ENCODE measurements at regions not wholly inside any gene's neighbourhood (a gene's known extent, or its start where the extent isn't known, plus 50 kb on each side); places are given as distances from the start of the nearest gene placed in this dataset.
"Not testable (repeated sequence)": the region's sequence is repeated elsewhere in the genome, so short reads cannot be mapped to it uniquely, and the experiment has no call there.

- not testable (repeated sequence) for H3K4me3 ChIP-seq (ENCODE audit: low read length in 2 of 2); DNase-seq (ENCODE audit: low read depth in 6 of 9, low spot score in 9 of 9)
- 87% methylated on average over 6 of the region's 6 CpGs for WGBS
Measured at GRCh38 chr1:83150479-83150878, 848.5 kb downstream of the TTLL7 start.

GRCh38 chr1:83145820-83146219, 853.1 kb downstream of the TTLL7 start:
- 57% methylated on average over 1 of the region's 2 CpGs for WGBS
- DNase-seq (ENCODE audit: low read depth in 6 of 9, low spot score in 9 of 9); H3K27ac ChIP-seq (ENCODE audit: low read depth in 1 of 2, low read length in 1 of 2); H3K36me3 ChIP-seq (ENCODE audit: control insufficient read depth in 2 of 2, insufficient read depth in 2 of 2, low read length in 1 of 2); H3K4me1 ChIP-seq (ENCODE audit: control insufficient read depth in 2 of 2, insufficient read depth in 2 of 2, low read length in 2 of 2); H3K9me3 ChIP-seq (ENCODE audit: control insufficient read depth in 2 of 2, insufficient read depth in 1 of 2, low read length in 1 of 2); H3K27me3 ChIP-seq (ENCODE audit: control insufficient read depth in 2 of 2, insufficient read depth in 1 of 2, low read length in 1 of 2); H3K4me3 ChIP-seq (ENCODE audit: low read length in 2 of 2): not testable (repeated sequence)

More at GRCh38 chr1:83150479-83150878, 848.5 kb downstream of the TTLL7 start:
- not testable (repeated sequence) for H3K4me1 ChIP-seq (ENCODE audit: control insufficient read depth in 2 of 2, insufficient read depth in 2 of 2, low read length in 2 of 2); H3K27ac ChIP-seq (ENCODE audit: low read depth in 1 of 2, low read length in 1 of 2); H3K36me3 ChIP-seq (ENCODE audit: control insufficient read depth in 2 of 2, insufficient read depth in 2 of 2, low read length in 1 of 2); H3K9me3 ChIP-seq (ENCODE audit: control insufficient read depth in 2 of 2, insufficient read depth in 1 of 2, low read length in 1 of 2); H3K27me3 ChIP-seq (ENCODE audit: control insufficient read depth in 2 of 2, insufficient read depth in 1 of 2, low read length in 1 of 2)

DNA sequence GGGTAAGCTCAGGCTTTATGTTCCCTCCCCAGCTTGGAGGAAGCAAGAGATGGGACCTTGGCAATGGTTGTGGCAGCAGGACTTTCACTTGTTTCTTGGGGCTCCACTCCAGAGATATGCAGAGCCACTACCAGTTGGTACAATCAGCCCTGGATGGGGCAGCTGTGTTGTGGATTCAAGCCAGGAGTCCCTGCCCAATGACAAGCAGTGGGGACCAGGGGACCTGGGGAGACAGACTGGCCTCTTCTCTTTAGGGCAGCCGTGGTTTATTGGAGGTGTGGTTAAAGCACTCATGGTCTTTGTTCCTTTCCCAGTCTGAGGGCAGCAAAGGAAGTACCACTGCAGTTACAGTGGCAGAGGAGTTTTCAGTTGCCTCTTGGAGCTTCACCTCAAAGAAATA, 856.1 kb downstream of the TTLL7 start:
- H3K9me3 ChIP-seq (ENCODE audit: control insufficient read depth in 2 of 2, insufficient read depth in 1 of 2, low read length in 1 of 2); H3K27ac ChIP-seq (ENCODE audit: low read depth in 1 of 2, low read length in 1 of 2); DNase-seq (ENCODE audit: low read depth in 6 of 9, low spot score in 9 of 9); H3K4me3 ChIP-seq (ENCODE audit: low read length in 2 of 2); H3K27me3 ChIP-seq (ENCODE audit: control insufficient read depth in 2 of 2, insufficient read depth in 1 of 2, low read length in 1 of 2); H3K4me1 ChIP-seq (ENCODE audit: control insufficient read depth in 2 of 2, insufficient read depth in 2 of 2, low read length in 2 of 2); H3K36me3 ChIP-seq (ENCODE audit: control insufficient read depth in 2 of 2, insufficient read depth in 2 of 2, low read length in 1 of 2): not testable (repeated sequence)
- 85% methylated on average over 1 of the region's 1 CpG for WGBS

GRCh38 chr1:83135524-83136157, 863.3 kb downstream of the TTLL7 start:
- not testable (repeated sequence) for H3K4me1 ChIP-seq (ENCODE audit: control insufficient read depth in 2 of 2, insufficient read depth in 2 of 2, low read length in 2 of 2); H3K4me3 ChIP-seq (ENCODE audit: low read length in 2 of 2); DNase-seq (ENCODE audit: low read depth in 6 of 9, low spot score in 9 of 9); H3K9me3 ChIP-seq (ENCODE audit: control insufficient read depth in 2 of 2, insufficient read depth in 1 of 2, low read length in 1 of 2); H3K27me3 ChIP-seq (ENCODE audit: control insufficient read depth in 2 of 2, insufficient read depth in 1 of 2, low read length in 1 of 2); H3K27ac ChIP-seq (ENCODE audit: low read depth in 1 of 2, low read length in 1 of 2); H3K36me3 ChIP-seq (ENCODE audit: control insufficient read depth in 2 of 2, insufficient read depth in 2 of 2, low read length in 1 of 2)
- 98% methylated on average over 1 of the region's 1 CpG for WGBS

DNA sequence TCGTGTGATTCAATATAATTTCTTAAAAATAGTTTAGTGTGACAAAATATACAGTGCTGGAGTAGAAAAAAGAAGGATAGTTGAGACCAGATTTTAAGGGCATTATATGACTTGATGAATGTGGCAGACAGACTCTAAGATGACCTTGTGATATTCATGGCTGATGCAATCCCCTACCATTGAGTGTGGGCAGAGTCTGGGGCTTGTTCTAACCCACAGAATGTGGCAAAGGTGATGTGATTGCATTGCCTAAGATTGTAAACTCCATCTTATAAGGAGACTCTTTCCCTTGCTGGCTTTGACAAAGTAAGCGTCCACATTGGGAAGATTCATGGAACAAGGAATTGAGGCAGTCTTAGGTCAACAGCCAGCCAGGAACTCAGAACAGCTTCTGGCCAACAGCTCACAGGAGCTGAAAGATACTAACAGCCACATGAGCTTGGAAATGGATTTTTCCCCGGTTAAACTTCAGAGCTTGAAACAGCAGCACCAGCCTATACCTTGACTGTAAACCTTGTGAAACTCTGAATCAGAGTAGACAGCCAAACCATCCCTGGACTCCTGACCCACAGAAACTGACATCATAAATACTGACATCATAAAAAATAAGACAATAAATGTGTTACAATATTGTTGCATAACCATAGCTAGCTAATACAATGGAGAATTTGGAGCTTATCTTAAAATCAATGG, 864.5 kb downstream of the TTLL7 start:
- WGBS: 90% methylated on average over 1 of the region's 3 CpGs
- not testable (repeated sequence) for H3K4me3 ChIP-seq (ENCODE audit: low read length in 2 of 2); H3K36me3 ChIP-seq (ENCODE audit: control insufficient read depth in 2 of 2, insufficient read depth in 2 of 2, low read length in 1 of 2); DNase-seq (ENCODE audit: low read depth in 6 of 9, low spot score in 9 of 9); H3K4me1 ChIP-seq (ENCODE audit: control insufficient read depth in 2 of 2, insufficient read depth in 2 of 2, low read length in 2 of 2); H3K27me3 ChIP-seq (ENCODE audit: control insufficient read depth in 2 of 2, insufficient read depth in 1 of 2, low read length in 1 of 2); H3K9me3 ChIP-seq (ENCODE audit: control insufficient read depth in 2 of 2, insufficient read depth in 1 of 2, low read length in 1 of 2); H3K27ac ChIP-seq (ENCODE audit: low read depth in 1 of 2, low read length in 1 of 2)

GRCh38 chr1:83131692-83131955, 867.3 kb downstream of the TTLL7 start:
- Histone ChIP-seq H3K27ac (ENCODE audit: low read depth in 1 of 2, low read length in 1 of 2) (no peak overlapping the region), H3K27me3 (ENCODE audit: control insufficient read depth in 2 of 2, insufficient read depth in 1 of 2, low read length in 1 of 2) (no peaks in the 10 kb centered on the region), H3K4me3 (ENCODE audit: low read length in 2 of 2) (no peak overlapping the region), H3K36me3 (ENCODE audit: control insufficient read depth in 2 of 2, insufficient read depth in 2 of 2, low read length in 1 of 2) (no peaks in the 10 kb centered on the region), H3K4me1 (ENCODE audit: control insufficient read depth in 2 of 2, insufficient read depth in 2 of 2, low read length in 2 of 2) (no peaks in the 10 kb centered on the region), H3K9me3 (ENCODE audit: control insufficient read depth in 2 of 2, insufficient read depth in 1 of 2, low read length in 1 of 2) (no peaks in the 10 kb centered on the region)
- no peak for DNase-seq (ENCODE audit: low read depth in 6 of 9, low spot score in 9 of 9)
- WGBS: 96% methylated on average over 1 of the region's 1 CpG

DNA sequence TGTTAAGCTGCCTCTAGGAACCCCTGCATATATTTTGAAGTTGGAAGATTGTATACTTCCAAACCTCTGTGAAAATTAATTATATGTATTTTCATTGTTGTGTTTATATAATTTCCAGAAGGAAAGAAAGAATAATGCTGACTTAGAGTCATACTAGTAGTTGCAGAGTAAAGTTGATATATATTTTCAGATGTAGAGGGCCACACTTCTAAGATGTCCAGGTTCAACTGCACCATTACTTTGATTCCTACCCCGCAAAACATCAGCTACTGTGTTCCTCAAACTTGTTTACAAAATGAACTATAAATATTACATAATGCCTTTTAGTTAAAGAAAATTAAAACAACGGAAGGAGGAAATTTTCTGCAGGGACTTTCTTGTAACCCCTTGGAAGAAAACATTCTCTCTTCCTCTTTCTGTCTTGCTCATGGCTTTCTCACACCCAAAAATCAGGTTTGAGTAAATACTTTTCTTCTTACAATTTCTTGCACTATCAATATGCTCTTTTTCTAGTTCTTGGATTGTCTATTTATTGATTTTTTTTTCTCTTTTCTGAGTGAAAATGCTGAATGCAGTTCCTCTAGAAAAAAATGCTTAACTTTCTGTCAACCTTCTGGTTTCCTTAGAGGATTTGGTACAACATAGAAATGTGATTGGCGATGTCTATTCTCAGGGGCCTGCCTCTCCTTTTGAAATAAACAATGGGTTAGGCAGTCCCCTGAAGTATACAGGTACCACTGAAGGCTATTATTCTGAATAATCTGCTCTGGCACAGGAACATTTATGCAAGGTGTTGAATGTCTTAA, 867.8 kb downstream of the TTLL7 start:
- Histone ChIP-seq H3K27ac (ENCODE audit: low read depth in 1 of 2, low read length in 1 of 2) (no peak overlapping the region), H3K27me3 (ENCODE audit: control insufficient read depth in 2 of 2, insufficient read depth in 1 of 2, low read length in 1 of 2) (no peaks in the 10 kb centered on the region), H3K4me1 (ENCODE audit: control insufficient read depth in 2 of 2, insufficient read depth in 2 of 2, low read length in 2 of 2) (no peaks in the 10 kb centered on the region), H3K4me3 (ENCODE audit: low read length in 2 of 2) (no peak overlapping the region), H3K9me3 (ENCODE audit: control insufficient read depth in 2 of 2, insufficient read depth in 1 of 2, low read length in 1 of 2) (no peaks in the 10 kb centered on the region), H3K36me3 (ENCODE audit: control insufficient read depth in 2 of 2, insufficient read depth in 2 of 2, low read length in 1 of 2) (no peaks in the 10 kb centered on the region)
- 92% methylated on average over 3 of the region's 3 CpGs for WGBS
- DNase-seq (ENCODE audit: low read depth in 6 of 9, low spot score in 9 of 9): no peak

- no peaks in the 10 kb centered on the region for H3K36me3 ChIP-seq (ENCODE audit: control insufficient read depth in 2 of 2, insufficient read depth in 2 of 2, low read length in 1 of 2)
- H3K4me3 ChIP-seq (ENCODE audit: low read length in 2 of 2): no peak overlapping the region
- no peaks in the 10 kb centered on the region for H3K4me1 ChIP-seq (ENCODE audit: control insufficient read depth in 2 of 2, insufficient read depth in 2 of 2, low read length in 2 of 2)
- DNase-seq (ENCODE audit: low read depth in 6 of 9, low spot score in 9 of 9): no peak
- no peaks in the 10 kb centered on the region for H3K9me3 ChIP-seq (ENCODE audit: control insufficient read depth in 2 of 2, insufficient read depth in 1 of 2, low read length in 1 of 2)
- 97% methylated on average over 3 of the region's 3 CpGs for WGBS
- no peaks in the 10 kb centered on the region for H3K27me3 ChIP-seq (ENCODE audit: control insufficient read depth in 2 of 2, insufficient read depth in 1 of 2, low read length in 1 of 2)
- H3K27ac ChIP-seq (ENCODE audit: low read depth in 1 of 2, low read length in 1 of 2): no peak overlapping the region
Measured at GRCh38 chr1:83129107-83129506, 869.8 kb downstream of the TTLL7 start.

GRCh38 chr1:83125456-83125855, 873.5 kb downstream of the TTLL7 start:
- Histone ChIP-seq H3K4me1 (ENCODE audit: control insufficient read depth in 2 of 2, insufficient read depth in 2 of 2, low read length in 2 of 2) (no peaks in the 10 kb centered on the region), H3K36me3 (ENCODE audit: control insufficient read depth in 2 of 2, insufficient read depth in 2 of 2, low read length in 1 of 2) (no peaks in the 10 kb centered on the region), H3K9me3 (ENCODE audit: control insufficient read depth in 2 of 2, insufficient read depth in 1 of 2, low read length in 1 of 2) (no peaks in the 10 kb centered on the region), H3K27me3 (ENCODE audit: control insufficient read depth in 2 of 2, insufficient read depth in 1 of 2, low read length in 1 of 2) (no peaks in the 10 kb centered on the region), H3K4me3 (ENCODE audit: low read length in 2 of 2) (no peak overlapping the region), H3K27ac (ENCODE audit: low read depth in 1 of 2, low read length in 1 of 2) (no peak overlapping the region)
- 95% methylated on average over 2 of the region's 2 CpGs for WGBS
- DNase-seq (ENCODE audit: low read depth in 6 of 9, low spot score in 9 of 9): no peak
